ENCODE measurements at regions not wholly inside any gene's neighbourhood (a gene's known extent, or its start where the extent isn't known, plus 50 kb on each side); places are given as distances from the start of the nearest gene placed in this dataset.
"Not testable (repeated sequence)": the region's sequence is repeated elsewhere in the genome, so short reads cannot be mapped to it uniquely, and the experiment has no call there.

- no peak for DNase-seq
Observed at GRCh38 chr12:28023156-28023887, 50.8 kb upstream of the PTHLH start.

GRCh38 chr12:28024231-28024995 lies 51.9 kb upstream of the PTHLH start:
- no peak for DNase-seq

GRCh38 chr12:28025821-28026505 lies 53.4 kb upstream of the PTHLH start:
- DNase-seq = no peak

DNA sequence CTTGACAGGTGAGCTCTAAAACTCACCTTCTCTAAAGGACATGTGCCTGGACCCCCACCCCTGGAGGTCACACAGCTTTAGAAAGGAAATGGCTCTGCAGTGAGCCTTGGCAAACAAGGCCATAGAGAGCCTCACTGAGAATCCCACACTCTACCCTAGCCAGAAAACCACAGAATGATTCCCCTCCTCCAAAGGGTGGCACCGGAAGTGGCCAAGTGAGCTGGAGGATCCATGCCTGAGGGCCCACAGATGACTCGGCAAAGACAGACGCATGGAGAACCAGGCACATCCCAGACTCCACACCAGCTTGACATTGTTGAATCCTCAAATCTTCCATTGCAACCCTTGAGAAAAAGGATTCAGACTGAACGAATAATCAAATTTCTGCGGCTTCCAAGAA lies 54.2 kb upstream of the PTHLH start:
- no peak for DNase-seq

DNA sequence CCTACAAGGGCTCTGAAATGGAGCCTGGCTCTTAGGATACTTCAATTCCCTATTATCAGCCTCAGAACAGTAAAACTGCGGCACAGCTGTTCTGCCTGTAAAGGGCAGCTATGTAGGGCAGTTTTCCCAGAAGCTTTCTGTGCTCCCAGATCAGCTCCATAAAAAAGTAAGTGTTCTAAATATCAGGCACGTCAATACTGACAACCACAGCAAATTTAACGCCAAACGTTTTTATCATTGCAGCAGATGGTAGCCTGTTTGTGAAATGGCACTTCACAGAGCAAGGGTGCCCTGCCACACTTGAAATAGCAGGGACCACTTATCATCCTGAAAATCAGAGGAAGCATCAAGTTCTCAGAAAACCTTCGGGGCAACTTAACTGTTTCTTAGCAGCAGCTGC lies 54.8 kb upstream of the PTHLH start:
- DNase-seq = no peak

GRCh38 chr12:28027947-28028724 lies 55.6 kb upstream of the PTHLH start:
- DNase-seq = no peak

DNA sequence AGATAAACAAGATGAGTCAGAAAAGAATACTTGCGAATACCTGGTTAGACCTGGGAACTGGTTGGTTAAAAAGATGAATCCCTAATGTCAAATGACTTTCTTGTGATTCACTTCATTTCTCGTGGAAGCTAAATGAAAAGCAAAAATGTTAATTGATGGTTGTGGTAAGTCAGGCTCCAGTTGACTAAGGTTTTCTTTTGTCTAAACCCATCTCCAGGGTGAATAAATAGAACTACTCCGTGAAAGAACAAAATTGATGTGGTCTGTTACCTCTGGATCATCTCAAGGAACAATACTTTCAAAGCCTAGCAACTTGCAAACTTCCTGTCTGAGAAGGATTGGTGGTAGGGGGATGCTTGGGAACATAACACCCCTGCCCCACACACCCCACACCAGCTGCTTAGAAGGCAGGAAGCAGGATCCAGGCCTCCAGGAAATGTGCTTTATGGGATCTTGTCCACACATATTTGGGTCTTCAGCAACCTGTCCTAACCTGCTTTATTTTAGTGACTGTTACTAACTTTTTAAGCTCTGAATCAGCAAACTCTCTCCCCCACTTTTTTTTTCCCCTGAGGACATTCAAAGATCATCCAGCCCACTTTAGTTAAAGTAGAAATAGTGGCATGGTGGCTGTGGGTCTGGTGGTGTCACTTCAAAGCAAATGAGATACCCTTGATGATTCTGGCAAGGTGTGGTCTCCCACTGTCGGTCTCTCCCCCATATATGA lies 60.4 kb upstream of the PTHLH start:
- no peak for DNase-seq

DNA sequence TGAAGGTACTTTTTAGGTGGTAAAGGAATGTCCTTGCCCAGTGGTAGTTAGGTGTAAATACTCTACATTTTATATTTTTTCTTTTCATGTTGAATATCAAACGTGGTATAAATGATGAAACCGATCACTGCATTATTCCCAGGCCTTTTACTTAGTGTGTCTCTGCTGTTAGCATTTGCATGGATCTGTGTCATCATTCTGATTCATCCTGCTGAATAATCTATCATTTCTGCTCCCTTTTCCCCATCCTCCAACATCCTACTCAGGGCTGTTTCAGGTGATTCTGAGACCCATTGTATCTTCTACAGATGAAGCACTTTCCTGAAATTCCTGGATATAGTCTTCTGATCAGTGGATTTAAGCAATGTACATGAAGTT lies 61.0 kb upstream of the PTHLH start:
- DNase-seq = no peak

DNA sequence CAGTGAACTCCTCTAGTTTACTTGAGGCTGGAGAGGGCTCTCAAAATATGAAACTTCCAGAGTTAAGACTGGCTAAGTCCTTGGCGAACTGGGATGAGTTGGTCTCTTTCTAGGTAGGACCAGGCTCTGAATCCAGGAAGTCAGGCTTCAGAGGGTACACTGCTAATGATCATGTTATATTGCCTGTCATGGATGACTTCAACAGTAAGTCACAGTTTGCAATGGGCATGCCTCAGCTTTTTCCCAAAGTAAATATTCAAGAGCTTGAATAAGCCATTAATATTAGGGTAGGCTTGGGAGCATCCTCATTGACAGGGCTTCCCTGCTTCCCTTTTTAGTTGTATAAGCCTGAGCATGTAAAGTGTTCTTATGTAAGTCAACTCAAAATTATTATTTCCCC lies 61.7 kb upstream of the PTHLH start:
- DNase-seq = no peak

DNA sequence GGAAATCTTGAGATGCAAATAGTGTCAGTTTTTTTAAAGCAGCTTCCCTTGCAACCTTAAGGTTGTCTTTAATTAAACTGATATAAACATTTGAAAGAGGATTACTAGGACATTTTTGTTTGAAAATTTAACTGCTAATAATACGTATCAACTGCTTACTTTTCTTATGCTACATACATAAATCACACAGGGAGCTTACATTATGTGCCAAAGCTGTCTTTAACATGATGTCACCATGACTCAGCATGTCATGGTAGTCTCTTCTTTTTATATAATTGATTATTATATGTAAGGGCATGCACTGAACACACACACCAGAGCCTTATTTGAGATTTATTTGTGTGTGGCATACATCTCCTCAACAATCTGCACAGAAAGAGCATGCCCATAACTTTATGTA lies 63.0 kb upstream of the PTHLH start:
- DNase-seq = no peak

- no peak for DNase-seq
Observed at GRCh38 chr12:28036940-28037339, 64.4 kb upstream of the PTHLH start.

GRCh38 chr12:28040246-28040645 lies 67.7 kb upstream of the PTHLH start:
- no peak for DNase-seq

DNA sequence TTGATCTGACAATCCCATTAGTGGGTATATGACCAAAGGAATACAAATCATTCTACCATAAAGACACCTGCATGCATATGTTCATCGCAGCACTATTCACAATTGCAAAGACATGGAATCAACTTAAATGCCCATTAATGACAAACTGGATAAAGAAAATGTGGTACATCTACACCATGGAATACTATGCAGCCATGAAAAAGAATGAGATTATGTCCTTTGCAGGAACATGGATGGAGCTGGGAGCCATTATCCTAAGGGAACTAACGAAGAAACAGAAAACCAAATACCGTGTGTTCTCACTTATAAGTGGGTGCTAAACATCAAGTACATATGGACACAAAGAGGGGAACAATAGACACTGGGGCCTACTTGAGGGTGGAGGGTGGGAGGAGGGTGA lies 74.1 kb upstream of the PTHLH start:
- not testable (repeated sequence) for DNase-seq

DNA sequence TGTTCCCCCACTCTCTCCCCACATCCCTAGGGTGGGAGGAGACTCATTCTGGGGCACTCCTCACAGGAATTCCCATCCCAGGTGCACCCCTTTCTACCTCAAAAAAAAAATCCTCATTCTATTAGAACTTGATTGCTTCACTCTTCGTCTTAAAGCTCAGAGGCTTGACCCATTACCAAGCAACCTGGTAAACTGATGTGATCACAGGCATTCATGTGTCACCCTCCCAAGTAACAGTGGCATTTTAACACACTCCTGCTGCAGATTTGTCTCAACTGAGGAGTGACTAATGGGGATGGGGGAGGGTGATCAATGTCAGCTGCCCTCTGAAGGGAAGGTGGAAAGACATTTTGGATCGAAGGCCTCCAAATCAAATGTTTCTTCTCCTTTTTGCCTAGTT lies 78.1 kb upstream of the PTHLH start:
- no peak for DNase-seq

DNA sequence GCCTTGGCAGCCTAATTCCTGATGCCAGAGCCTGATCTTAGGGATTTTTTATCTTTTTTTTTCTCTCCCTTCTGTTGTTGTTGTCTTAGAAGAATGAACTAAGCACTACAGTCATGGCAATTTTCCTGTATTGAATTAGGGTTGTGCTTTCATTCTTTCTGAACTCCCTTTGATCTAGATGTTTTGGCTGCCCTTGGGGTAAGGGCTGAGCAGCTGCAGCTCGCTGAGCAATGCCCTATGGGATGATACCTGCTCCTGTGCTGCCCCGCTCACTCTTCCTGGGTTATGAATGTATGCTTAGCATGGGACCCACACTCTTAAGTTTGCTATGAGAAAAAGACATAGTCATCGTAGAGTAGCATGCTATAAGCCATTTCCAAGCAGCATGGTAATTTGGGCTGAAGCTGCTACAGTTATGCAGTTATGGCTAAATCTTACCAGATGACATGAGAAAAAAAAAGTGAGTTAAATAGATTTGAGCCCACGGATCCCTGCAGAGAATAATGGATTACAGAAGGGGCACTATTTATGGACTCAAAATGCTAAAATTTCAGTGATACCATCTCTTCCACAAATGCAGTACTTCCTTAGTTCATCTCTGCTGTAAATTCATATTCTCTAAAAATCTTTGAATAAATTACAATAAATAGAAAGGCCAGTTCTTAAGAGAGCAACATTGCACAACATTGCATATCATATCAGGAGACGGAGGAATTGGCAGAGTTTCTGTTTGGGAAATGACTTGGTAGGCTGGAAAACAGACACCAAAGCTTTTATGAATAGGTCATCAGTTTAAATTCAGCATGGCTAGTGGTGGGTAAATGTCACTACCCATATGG lies 79.2 kb upstream of the PTHLH start:
- DNase-seq = no peak

DNA sequence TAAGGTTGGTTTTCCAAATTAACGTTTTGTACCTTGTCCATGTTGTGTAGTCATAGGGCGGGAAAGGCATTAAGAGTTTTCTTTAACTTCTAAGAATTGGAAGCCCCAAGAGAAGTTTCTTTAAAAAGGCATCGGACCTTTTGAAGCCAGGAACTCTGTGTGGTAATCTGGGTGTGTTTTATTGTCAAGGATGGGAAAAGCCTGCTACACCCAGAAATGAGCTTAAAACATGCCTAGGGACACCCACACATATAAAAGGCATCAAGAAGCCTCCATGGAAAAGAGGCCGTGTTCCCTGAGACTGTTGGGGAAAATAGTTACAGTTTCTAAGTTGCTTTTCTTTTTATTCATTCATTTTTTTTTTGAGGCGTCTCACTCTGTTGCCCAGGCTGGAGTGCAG lies 81.0 kb upstream of the PTHLH start:
- no peak for DNase-seq

DNA sequence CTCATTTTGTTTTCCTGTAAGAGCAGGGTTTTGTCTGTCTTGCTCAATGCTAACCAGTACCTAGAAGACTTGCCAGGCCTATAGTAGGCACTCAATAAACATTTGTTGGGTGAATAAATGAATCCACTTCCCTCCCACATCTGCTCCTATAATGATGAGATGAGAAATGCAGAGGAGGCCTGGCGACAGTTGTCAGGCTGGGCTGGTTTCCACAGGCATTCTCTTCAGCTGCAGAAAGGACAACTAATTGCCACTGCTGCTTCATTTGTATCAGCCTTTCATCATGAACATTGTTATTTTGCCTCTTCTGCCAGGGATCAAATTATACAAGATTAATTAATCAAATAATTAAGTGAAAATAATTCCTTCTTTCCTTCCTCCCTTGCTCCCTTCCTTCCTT lies 82.0 kb upstream of the PTHLH start:
- no peak for DNase-seq

GRCh38 chr12:28057856-28058615 lies 85.5 kb upstream of the PTHLH start:
- no peak for DNase-seq

DNA sequence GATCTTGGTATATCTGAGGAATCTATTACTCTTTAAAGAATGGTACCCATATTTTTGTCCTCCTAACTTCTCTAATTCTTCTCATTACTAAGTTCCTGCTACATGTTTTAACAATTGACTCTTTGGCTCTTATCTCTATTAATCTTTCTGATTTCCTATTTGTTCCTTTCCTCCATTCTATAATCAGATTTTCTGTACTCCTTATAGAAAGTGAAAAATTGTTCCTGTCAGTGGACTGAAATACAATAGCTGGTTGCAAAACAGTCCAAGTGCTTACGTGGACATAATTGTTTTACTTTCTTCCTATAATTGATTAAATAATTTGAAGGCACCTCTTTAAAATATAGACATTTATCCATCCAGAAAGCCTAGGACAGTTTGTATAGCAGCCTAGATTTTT lies 86.7 kb upstream of the PTHLH start:
- DNase-seq = no peak

GRCh38 chr12:28059668-28060067 lies 87.1 kb upstream of the PTHLH start:
- no peak for DNase-seq

DNA sequence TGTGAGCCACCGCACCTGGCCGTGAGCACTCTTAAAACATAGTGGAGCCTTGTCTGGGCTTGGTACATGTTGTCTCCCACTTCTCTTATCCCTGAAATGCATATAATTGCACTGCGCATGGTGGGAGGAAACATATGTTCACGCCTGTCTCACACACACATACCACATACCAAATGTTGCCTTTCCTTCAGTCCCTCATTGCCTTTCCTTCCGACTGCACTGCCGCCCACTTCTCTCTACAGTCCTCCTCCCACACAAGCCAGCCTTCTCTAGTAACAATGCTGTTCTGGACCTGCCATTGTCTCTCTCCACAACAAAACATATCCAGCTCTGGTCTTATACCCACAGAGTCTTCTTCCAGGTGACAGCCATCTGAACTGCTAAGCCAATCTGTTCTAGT lies 88.3 kb upstream of the PTHLH start:
- no peak for DNase-seq
